Left kidney (tissue), 1 donor: ENCODE measurements at regions not wholly inside any gene's neighbourhood (a gene's known extent, or its start where the extent isn't known, plus 50 kb on each side); places are given as distances from the start of the nearest gene placed in this dataset.
"Not testable (repeated sequence)": the region's sequence is repeated elsewhere in the genome, so short reads cannot be mapped to it uniquely, and the experiment has no call there.

Experiments used
- DNase-seq: peaks from one replicate; pipeline ENCODE4 v3.0.0-alpha.2; 2013

GRCh38 chr11:45754741-45755140 lies 50.2 kb upstream of the SLC35C1 start:
- DNase-seq = no peak

GRCh38 chr11:45754261-45754709 lies 50.7 kb upstream of the SLC35C1 start:
- DNase-seq = no peak

GRCh38 chr11:45752106-45752505 lies 52.8 kb upstream of the SLC35C1 start:
- DNase-seq = no peak

DNA sequence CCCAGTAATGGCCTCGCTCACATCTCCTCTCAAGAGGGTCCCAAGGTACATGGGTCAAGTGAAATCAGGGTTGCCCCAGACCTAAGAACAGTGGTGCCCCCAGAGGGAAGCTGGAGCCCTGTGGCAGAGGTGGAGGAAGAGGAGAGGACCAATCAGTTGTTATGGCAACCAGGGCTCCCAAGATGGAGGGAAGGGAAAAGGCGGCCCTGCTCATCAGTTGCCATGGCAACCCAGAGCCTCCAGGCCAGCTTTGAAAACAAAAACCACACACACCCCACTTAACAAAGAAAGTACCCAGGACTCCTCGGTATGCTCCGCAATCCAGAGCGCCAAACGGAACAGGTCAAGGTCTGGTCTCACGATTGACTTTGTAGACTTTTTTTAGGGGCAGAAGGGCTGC lies 53.5 kb upstream of the SLC35C1 start:
- DNase-seq = no peak

GRCh38 chr11:45750439-45750838 lies 54.5 kb upstream of the SLC35C1 start:
- no peak for DNase-seq

- no peak for DNase-seq
These were observed 56.1 kb upstream of the SLC35C1 start for GRCh38 chr11:45748801-45749200.

GRCh38 chr11:45745065-45745811 lies 59.7 kb upstream of the SLC35C1 start:
- no peak for DNase-seq

DNA sequence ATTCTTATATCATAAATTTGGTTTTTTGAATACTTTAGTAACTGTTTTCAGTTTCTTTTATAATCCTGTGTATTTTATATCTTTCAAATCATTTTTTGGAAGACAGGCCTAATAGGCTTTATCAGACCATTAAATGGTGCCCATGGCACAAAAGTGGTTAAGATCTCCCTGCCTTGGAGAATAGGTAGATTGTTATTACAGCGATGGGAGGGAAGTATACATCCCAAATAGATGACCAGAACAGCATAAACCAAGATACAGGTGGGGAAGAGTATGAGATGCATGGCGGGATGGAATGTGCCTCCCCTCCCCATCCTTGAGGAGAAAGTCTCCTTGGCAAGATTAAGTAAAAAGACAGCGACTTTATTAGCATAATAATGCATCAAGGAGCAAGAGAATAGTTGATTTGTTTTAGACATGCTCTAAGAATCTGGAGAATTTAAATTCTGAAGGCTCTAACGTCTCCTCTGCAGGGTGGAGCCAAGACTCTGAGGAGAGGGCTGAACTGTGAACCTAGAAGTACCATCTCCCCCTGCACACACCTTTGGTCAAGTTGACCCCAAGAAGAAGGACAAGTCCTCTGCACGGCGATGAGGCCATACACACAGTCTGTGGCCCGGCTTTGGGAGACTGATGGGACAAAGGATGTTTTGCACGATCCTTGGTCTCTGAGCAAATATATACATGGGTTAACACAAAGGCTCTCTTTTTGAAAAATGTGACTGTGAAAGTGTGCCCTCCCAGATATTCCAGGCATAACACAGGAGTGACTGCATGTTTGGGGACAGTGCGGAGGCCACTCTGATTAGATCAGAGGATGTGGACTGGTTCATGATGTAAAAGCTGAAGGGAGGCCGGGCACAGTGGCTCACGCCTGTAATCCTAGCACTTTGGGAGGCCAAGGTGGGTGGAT lies 61.1 kb upstream of the SLC35C1 start:
- DNase-seq = no peak

GRCh38 chr11:45741582-45741981 lies 63.4 kb upstream of the SLC35C1 start:
- DNase-seq = no peak

DNA sequence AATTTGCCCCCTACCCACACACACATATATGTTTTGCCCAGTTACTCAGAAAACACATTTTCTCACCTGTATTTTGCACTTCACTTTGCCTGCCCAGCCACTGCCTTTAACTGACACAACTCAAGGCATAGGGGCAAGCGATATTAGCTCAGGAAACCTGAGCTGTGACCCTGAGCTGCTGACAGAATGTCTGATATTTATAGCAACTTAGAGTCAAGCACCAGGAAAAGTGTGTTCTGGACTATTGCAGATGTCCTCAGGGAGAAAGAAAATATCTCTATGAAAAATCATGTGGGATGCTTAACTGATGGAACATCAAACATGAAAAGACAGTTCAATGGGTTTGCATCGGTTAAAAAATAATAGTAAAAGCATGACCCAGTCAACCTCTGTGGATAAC lies 63.9 kb upstream of the SLC35C1 start:
- no peak for DNase-seq

DNA sequence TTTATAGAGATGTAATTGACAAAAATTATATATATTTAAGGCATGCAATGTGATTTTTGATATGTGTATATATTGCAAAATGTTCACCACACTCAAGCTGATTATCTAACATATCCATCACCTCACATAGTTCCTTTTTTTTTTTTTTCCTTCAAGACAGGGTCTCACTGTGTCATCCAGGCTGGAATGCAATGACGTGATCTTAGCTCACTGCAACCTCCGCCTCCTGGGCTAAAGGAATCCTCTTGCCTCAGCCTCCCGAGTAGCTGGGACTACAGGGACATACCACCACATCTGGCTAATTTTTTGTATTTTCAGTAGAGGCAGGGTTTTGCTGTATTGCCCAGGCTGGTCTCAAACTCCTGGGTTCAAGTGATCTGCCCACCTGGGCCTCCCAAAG lies 65.1 kb upstream of the SLC35C1 start:
- no peak for DNase-seq

GRCh38 chr11:45739071-45739470 lies 65.9 kb upstream of the SLC35C1 start:
- DNase-seq = not testable (repeated sequence)

- DNase-seq = not testable (repeated sequence)
These were observed 66.8 kb upstream of the SLC35C1 start for GRCh38 chr11:45738194-45738593.

DNA sequence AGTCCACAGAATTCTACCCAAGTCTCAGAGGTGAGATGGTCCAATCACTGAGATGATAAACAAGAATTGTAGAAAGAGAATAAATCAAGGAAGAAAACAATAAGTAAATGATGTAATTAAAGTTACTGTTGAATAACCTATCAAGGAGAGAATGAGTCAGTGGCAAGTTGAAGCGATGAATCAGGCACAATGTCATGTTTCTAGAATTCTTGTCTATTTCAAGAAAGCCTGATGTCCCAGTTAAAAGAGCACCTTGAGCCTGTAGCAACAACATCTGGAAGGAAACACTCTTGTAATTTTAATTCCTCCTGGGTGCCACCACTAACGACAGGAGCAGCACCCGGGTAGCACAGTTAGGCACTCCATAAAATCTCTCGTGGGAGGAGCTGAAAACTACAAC lies 67.9 kb upstream of the SLC35C1 start:
- DNase-seq = no peak

DNA sequence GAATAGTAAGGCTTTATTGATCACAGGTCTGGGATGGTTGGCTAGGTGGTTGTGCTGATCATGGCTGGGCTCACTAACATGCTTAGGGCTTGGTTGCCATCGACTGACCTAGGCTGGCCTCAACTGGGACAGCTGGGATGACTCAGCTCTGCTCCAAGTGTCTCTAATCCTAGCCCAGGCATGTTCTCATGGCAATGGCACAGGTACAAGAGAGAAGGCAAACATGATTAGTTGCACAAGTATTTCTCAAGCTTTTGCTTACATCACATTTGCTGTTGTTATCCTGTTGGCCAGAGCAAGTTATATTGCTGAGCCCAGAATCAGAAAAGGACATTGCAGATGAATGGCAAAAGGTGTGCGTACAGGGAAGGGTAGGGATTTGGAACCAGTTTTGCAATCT lies 68.5 kb upstream of the SLC35C1 start:
- DNase-seq = no peak

- DNase-seq = no peak
These were observed 67.8 kb upstream of the CHST1 start for GRCh38 chr11:45733176-45733575.

- DNase-seq = no peak
These were observed 66.9 kb upstream of the CHST1 start for GRCh38 chr11:45732343-45732742.

DNA sequence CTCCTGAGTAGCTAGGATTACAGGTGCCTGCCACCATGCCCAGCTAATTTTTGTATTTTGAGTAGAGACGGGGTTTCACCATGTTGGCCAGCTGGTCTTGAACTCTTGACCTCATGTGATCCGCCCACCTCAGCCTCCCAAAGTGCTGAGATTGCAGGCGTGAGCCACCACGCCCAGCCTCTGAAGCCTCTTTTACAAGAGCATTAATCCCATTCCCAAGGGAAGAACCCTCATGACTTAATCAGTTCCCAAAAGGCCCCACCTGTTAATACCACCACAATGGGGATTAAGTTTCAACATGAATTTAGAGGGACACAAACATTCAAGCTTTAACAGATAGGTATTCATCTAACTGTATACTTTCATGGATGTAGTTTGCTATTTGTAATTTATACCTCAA lies 65.7 kb upstream of the CHST1 start:
- DNase-seq = not testable (repeated sequence)

DNA sequence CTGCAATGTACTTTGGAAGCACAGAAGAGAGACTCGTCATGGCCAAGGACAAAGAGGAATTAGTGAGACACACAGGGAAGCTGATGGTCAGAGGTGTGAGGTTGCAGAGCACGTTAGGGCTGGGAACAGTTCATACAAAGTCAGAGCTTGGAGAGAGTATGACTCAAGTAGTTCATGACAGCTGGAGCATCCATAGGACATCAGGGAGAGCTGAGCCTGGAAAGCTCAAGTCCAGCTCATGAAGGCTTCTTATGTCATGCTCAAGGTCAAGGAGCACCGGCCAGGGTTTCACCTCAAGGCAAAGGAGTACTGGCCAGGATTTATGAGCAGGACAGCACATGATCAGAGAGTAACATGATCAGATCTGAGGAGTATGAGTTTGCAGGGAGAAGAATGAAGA lies 64.6 kb upstream of the CHST1 start:
- DNase-seq = no peak

DNA sequence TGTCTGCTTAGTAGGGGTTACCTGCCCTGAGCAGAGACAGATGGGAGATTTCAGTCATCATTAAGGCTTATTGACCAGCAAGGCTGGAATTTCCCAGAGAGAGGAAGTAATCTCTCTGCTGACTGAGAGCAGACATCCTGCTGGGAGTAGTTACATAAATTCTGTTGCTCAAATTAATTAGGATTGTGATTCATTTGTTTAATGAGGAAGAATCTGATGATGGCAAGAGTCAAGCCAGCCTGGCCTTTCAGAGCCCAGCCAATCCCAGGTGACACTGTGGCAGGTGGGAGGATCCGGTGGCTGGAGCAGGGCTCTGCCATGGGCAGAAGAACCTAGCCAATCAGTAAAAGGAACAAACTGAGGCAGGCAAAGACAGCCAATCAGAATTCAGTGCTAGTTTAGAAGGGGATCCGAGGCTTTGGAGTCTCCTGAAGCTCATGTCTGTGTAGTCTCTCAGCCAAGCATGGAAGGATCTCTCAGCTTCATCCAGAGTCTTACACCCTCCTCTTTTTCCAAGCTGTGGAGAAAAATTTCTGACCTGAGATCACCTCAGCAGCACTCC lies 61.2 kb upstream of the CHST1 start:
- DNase-seq = no peak

DNA sequence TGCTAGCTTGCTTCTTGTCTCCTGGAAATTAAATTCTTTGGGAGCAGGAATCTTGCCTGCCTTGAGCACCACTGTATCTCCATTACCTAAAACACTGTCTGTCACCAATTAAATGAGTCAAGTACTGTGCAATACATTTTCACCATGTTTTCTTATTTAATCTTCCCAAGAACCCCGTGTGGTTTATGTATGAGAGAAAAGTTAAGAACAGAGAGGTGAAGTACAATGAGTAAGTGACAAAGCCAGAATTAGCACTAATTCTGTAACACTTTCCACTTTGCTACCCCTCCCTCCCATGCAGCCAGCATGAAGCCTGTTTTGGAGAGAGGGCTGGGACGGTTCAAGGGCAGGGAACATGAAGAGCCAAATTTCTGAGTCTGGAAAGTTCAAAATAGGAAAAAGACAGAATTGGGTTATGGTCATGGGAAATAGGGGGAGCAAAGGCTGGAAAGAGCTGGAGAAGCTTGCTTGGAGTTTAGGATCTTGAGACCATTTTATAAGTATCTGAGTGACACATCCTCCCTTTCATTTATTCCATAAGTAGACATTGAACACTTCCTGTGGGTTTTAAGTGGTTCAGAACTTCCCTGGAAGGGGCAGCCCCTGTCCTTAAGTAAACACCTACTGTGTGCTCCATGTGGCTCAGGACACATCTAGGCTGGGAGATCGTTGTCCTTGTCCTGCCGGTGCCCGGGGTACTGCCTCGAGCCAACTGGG lies 60.5 kb upstream of the CHST1 start:
- no peak for DNase-seq

- DNase-seq = no peak
These were observed 59.7 kb upstream of the CHST1 start for GRCh38 chr11:45725121-45725520.
